CD4-positive, alpha-beta T cell treated with Interleukin-10 for 1 hour (primary cell): ENCODE measurements at regions not wholly inside any gene's neighbourhood (a gene's known extent, or its start where the extent isn't known, plus 50 kb on each side); places are given as distances from the start of the nearest gene placed in this dataset.

ENCODE experiments used
- DNase-seq: peaks from one replicate; pipeline ENCODE4 v3.0.0-alpha.2; 2020

GRCh38 chr16:26295625-26296304 lies 604.0 kb downstream of the HS3ST4 start:
- DNase-seq, result no peak

DNA sequence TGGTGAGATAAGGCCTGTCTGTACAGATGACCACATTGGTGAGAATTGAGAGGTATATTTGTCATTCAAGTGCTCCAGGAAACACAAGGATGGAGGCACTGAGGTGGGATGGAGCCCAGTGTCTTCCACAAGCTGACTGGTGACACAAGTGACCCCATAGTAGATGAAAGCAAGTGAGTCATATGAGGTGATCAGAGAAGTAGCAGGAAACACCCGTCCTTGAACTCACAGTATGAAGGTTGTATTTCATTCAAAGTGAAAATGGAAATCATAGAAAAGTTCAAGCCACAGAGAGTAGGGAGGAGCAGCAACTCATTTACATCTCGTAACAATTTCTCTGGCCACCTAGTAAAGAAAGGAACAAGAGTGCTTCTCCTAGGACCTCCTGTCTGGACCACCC lies 609.8 kb downstream of the HS3ST4 start:
- no peak for DNase-seq

GRCh38 chr16:26316683-26317464 lies 625.1 kb downstream of the HS3ST4 start:
- DNase-seq, result no peak

DNA sequence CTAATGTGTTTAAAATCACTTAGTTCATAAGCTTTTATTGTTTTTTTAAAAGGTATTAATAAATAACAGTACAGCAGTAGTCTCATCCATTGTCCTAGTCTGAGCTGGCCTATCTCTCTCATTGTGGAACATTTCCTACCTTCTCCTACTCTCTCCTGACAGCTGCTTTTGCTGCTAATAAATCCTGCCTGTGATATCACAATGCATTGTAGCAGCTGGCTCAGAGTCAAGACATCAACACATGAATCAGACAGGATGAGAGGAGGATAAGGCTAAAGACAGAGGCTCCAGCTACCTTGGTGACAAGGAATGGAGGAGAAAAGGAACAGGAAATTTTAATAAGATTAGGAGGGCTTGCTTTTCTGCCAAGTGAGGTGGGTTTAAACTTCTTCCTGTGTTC lies 626.1 kb downstream of the HS3ST4 start:
- no peak for DNase-seq

GRCh38 chr16:26330654-26331053 lies 638.9 kb downstream of the HS3ST4 start:
- no peak for DNase-seq

GRCh38 chr16:26334218-26335111 lies 642.7 kb downstream of the HS3ST4 start:
- DNase-seq, result no peak

DNA sequence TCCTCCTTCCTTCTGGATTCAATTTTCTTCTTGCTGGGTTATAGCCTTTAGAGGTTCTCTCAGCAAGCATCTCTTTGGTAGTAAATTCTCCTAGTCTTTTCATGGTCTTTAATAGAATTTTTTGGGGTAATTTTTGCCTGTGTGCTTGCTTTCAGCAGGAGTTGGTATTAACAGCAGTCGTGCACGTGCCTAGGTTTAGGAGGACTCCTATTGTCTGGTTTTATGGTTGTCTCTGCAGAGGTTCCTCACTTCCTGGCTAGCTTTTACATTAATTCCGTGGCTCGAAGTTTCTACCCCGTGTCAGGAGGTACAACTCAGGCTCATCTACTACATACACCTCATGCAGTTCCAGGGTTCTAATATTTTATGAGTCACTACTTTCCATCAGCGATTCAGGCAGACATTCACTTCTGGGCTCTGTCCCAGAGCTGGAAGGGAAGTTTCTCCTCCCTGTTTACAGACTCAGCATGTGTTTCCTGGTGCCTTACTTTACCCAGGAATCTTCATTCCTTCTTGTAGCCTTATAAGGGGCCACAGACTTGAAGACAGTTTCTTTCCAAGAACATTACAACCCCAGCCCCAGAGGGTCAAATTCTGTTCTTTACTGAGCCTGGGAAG lies 643.6 kb downstream of the HS3ST4 start:
- no peak for DNase-seq

DNA sequence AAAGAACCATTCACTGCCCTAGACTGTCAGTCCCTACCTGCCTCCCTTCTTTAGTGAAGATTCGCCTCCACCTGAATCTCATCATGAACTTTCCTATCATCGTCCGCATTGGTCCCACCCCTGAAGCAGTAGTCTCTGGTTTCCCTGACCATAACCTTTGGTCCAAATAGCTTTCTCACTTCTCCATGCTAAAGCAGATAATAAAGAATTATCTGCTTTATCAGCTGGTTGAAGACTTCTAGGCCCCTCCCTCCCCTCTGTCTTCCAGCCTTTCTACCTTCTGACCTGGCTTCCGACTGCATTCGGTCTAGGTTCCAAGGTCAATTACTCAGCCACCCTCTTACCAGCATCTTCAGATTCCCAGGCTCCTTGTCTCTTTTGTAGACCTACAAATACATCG lies 650.9 kb downstream of the HS3ST4 start:
- no peak for DNase-seq

- no peak for DNase-seq
Observed at GRCh38 chr16:26344240-26344776, 652.5 kb downstream of the HS3ST4 start.

- no peak for DNase-seq
Observed at GRCh38 chr16:26344976-26345375, 653.2 kb downstream of the HS3ST4 start.

DNA sequence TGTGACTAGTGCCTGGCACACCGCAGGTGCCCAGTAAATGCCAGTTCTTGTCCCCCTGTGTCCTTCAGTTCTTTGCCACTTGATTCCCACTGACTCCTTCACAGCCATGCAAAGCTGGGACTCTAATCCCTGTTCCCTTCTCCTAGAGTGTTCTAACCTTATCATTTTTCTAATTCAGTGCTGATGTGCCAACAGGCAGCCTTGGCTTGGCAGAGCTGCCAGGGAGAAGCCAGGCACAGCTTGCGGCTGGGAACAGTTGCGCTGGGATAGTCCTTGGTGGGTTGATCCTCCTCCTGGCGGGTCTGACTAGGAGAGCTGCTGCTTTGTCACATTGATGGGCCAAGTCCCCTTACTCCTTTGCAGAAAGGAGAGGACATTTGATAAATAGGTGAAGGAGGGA lies 654.2 kb downstream of the HS3ST4 start:
- DNase-seq, result no peak

DNA sequence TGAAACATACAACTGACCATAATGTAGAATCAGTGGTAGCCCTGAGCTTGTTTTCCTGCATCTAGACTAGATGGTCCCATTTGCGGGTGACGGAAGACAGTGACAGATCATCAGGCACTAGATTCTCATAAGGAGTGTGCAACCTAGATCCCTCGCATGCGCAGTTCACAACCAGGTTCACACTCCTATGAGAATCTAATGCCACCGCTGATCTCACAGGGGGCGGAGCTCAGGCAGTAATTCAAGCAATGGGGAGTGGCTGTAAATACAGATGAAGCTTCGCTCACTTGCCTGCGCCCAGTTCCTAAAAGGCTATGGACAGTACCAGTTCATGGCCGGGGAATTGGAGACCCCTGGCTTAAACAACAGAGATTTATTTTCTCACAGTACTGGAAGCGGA lies 656.3 kb downstream of the HS3ST4 start:
- DNase-seq, result no peak

- no peak for DNase-seq
Observed at GRCh38 chr16:26360867-26361266, 669.1 kb downstream of the HS3ST4 start.

DNA sequence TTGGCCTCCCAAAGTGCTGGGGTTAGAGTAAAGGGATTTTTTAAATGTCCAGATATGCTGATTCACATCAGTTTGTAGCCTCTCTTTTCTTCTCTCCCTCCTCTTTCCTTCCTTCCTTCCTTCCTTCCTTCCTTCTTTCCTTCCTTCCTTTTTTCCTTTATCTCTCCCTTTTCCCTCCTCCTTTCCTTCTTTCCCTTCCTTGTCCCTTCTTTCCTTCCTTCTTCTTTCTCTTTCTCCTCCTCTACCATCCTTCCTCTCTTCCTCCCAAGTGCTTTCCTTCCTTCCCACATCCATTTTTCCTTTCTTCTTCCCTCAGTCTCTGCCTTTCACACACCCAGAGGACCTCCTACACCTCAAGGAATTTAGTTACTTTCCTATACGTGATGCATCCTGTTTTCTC lies 671.8 kb downstream of the HS3ST4 start:
- no peak for DNase-seq

- DNase-seq, result no peak
Observed at GRCh38 chr16:26365161-26365940, 673.6 kb downstream of the HS3ST4 start.

DNA sequence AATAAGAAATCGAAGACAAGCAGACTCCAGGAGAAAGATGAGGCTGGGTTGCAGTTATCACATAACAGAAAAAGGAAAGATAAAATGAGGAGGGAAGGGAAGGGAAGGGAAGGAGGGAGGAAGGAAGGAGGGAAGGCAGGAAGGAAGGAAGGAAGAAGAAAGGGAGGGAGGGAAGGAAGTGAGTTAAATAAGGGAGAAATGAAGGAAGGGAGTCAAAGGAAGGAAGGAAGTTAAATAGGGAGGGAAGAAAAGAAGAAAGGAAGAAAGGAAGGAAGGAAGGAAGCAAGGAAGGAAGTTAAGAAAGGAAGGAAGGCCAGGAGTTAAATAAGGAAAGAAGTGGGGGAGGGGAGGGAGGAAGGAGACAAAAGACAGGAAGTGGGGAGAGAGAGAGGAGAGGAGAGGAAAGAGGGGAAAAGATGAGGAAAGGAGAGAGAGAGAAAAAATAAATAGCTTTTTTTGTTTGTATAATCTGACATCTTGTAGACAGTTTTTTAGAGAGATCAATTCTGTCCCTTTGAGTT lies 679.6 kb downstream of the HS3ST4 start:
- DNase-seq, result no peak

- no peak for DNase-seq
Observed at GRCh38 chr16:26374279-26374925, 682.6 kb downstream of the HS3ST4 start.

- DNase-seq, result no peak
Observed at GRCh38 chr16:26382586-26382985, 684.1 kb upstream of the C16orf82 start.

- no peak for DNase-seq
Observed at GRCh38 chr16:26386096-26386495, 680.6 kb upstream of the C16orf82 start.

DNA sequence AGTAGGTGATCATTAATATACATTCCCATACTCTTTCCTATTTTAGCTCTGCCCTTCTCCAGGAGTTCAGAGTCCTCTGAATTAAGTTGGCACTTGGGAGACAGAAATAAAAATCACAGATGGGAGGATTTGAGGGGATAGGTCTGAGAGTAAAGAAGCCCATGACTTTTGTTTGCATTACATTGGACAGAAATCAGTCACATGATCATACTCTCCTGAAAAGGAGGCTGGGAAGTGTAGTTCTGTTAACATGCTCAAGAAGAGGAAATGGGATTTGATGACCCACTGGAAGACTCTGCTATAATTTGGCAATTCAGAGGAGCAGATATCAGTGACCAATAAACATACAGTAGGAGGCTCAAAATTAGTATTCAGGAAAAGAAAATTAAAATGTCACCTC lies 674.9 kb upstream of the C16orf82 start:
- no peak for DNase-seq

- DNase-seq, result no peak
Observed at GRCh38 chr16:26394409-26394808, 672.3 kb upstream of the C16orf82 start.
